MM.1S (cell line): ENCODE measurements at regions not wholly inside any gene's neighbourhood (a gene's known extent, or its start where the extent isn't known, plus 50 kb on each side); places are given as distances from the start of the nearest gene placed in this dataset.

Source experiments
- EZH2 ChIP-seq: fragments of 300-600 bp; sonication (generic); optimal IDR thresholded peaks from 2 replicates; pipeline ENCODE3; 2017; ENCODE audit warnings: low read depth, mild to moderate bottlenecking, antibody characterized with exemption, low read length, mixed read lengths
- EZH2phosphoT487 ChIP-seq: fragments of 300-600 bp; sonication (generic); IDR thresholded peaks from 2 replicates; pipeline ENCODE4 v1.6.1; 2018; ENCODE audit warnings: antibody characterized with exemption, low read length
- TF ChIP-seq, protein P1 (sequence below): fragments of 300-600 bp; sonication (generic); IDR thresholded peaks from 2 replicates; pipeline ENCODE4 v1.5.1; 2016; ENCODE audit warnings: antibody characterized with exemption, low read length, mixed read lengths

DNA sequence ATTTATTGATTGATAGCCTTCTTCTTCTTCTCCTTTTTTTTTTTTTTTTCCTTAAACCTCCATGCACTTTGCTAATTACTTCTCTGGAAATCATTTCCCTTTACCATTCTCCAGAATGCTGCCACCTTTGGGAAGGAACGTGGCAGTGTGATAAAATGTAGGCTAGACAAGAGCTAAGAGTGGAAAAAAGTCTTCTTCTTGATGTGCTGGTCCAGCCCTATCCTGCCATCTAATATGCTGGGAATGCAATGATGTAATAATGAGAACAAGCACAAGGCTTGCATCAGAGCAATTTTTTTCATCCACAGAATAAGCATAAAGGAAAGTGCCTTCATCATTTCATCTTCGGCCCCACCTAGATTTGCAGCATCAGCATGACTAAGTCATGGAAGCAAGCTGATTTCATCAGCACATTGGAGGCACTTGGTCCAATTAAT is 128.7 kb upstream of the ZFHX3 start:
- TF ChIP-seq EZH2phosphoT487 (no peak), EZH2 (no peak)
- TF ChIP-seq, protein P1, sequence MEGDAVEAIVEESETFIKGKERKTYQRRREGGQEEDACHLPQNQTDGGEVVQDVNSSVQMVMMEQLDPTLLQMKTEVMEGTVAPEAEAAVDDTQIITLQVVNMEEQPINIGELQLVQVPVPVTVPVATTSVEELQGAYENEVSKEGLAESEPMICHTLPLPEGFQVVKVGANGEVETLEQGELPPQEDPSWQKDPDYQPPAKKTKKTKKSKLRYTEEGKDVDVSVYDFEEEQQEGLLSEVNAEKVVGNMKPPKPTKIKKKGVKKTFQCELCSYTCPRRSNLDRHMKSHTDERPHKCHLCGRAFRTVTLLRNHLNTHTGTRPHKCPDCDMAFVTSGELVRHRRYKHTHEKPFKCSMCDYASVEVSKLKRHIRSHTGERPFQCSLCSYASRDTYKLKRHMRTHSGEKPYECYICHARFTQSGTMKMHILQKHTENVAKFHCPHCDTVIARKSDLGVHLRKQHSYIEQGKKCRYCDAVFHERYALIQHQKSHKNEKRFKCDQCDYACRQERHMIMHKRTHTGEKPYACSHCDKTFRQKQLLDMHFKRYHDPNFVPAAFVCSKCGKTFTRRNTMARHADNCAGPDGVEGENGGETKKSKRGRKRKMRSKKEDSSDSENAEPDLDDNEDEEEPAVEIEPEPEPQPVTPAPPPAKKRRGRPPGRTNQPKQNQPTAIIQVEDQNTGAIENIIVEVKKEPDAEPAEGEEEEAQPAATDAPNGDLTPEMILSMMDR: no peak
